AG09319 (cell line): ENCODE measurements at regions not wholly inside any gene's neighbourhood (a gene's known extent, or its start where the extent isn't known, plus 50 kb on each side); places are given as distances from the start of the nearest gene placed in this dataset.

ENCODE experiments used
- DNase-seq: peaks from one replicate; pipeline ENCODE4 v3.0.0-alpha.2; 2010; ENCODE audit warnings: low read depth; ENCODE audit errors: extremely low read depth
- CTCF ChIP-seq: IDR thresholded peaks from 2 replicates; pipeline ENCODE4 v1.5.1; 2011; ENCODE audit warnings: low read depth, mild to moderate bottlenecking, inconsistent platforms, low read length, moderate library complexity

DNA sequence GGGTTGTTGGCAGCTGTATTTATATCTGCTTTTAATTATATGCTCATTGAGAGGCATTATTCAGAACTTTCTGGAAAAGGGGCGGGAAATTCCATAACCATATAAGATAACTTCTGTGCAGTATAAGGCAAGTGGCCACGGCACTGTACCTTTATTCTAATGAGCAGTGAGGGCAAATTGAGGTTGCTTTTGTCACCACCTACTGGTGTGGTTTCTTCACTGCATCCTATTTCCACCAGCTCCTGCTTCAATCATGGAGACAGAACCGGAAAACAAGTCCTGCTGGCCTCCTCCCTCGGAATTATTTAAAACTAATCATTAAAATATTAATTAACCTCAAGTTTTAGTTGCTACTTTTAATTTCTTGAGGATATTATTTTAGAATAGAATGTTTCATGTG, 759.4 kb downstream of the CBLN2 start:
- DNase-seq, result no peak
- no peak for TF ChIP-seq CTCF

GRCh38 chr18:71760541-71760940, 783.6 kb downstream of the CBLN2 start:
- no peak for DNase-seq
- no peak for TF ChIP-seq CTCF

DNA sequence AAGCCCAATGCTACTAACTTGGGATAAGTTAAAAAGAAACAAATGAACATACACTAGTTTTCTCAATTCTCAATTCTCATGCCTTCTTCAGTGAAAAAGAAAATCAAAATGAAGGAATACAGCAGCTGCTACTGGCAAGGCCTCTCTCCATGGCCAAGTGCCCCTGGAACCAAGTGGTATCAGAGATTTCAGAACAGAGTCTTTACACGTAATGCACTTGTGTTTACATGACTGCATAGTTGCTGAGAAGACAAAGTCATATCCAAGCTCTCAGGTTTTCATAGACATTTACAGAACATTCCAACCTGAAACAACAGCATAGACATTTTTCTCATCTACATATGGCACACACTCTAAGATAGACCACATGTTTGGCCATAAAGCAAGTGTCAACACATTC, 789.9 kb downstream of the CBLN2 start:
- no peak for TF ChIP-seq CTCF
- DNase-seq, result no peak

DNA sequence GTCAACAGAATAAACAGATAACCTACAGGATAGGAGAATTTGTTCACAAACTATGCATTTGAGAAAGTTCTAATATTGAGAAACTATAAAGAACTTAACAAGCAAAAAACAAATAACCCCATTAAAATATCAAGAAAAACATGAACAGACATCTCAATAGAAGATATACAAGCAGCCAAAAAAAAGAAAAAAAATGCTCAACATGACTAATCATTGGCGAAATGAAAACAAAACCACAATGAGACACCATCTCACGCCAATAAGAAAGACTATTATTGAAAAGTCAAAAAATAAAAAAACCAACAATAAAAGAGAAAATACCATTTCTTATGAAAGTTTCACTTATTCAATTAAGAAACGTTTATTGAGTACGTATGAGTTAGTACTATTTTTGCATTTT, 800.5 kb downstream of the CBLN2 start:
- DNase-seq, result no peak
- TF ChIP-seq CTCF, result no peak

DNA sequence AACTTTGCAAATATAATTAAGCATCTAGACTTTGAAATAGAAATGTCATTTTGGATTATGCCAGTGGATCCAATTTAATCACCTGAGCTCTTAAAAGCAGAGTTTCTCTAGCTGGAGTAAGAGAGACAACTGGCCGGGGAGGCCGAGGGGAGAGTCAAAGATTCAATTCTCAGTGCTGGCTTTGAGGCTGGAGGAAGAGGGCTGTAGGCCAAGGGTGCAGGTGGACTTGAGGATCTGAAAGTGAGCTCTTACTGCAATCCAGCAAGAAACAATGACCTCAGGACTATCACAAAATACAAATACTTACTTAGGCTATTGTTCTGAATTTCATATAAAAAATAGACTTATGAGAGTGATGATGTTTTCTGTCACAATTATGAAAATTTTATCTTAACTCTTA, 814.5 kb downstream of the CBLN2 start:
- DNase-seq, result no peak
- TF ChIP-seq CTCF, result no peak

DNA sequence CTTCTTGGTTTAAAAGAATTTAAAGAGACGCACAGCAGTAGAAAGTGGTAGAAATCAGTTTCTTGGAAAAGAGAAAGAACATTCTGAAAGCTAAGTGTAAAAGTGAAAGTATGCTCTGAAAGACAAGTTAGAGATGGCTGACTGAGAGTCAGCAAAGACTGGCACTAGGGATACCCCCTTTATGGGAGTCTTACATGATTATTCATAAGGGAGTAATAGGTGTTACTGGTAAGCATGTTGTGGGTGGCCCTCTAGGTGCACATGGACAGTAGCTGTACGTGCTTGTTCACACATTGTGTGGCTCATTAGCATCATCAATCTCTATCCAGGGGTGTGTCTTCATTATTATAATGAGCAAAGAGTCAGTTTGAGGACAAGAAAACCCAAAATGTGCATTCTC, 816.2 kb downstream of the CBLN2 start:
- DNase-seq, result no peak
- TF ChIP-seq CTCF, result no peak

- no peak for TF ChIP-seq CTCF
- no peak for DNase-seq
Observed at GRCh38 chr18:71725256-71725655, 818.9 kb downstream of the CBLN2 start.

GRCh38 chr18:71707985-71708500, 836.1 kb downstream of the CBLN2 start:
- no peak for TF ChIP-seq CTCF
- no peak for DNase-seq
